ENCODE measurements at regions not wholly inside any gene's neighbourhood (a gene's known extent, or its start where the extent isn't known, plus 50 kb on each side); places are given as distances from the start of the nearest gene placed in this dataset.

GRCh38 chr4:171130256-171130801, 682.9 kb upstream of the GALNTL6 start:
- DNase-seq, result no peak

- DNase-seq, result no peak
Measured at GRCh38 chr4:171118091-171118490, 695.1 kb upstream of the GALNTL6 start.

GRCh38 chr4:171117457-171117856, 695.7 kb upstream of the GALNTL6 start:
- DNase-seq, result no peak

- DNase-seq, result no peak
Measured at GRCh38 chr4:171101845-171102244, 711.4 kb upstream of the GALNTL6 start.

- no peak for DNase-seq
Measured at GRCh38 chr4:171087089-171087488, 726.1 kb upstream of the GALNTL6 start.

GRCh38 chr4:171067422-171067821, 745.8 kb upstream of the GALNTL6 start:
- DNase-seq, result no peak

GRCh38 chr4:171049380-171049779, 763.8 kb upstream of the GALNTL6 start:
- no peak for DNase-seq

- DNase-seq, result no peak
Measured at GRCh38 chr4:171042989-171043524, 770.1 kb upstream of the GALNTL6 start.

- no peak for DNase-seq
Measured at GRCh38 chr4:171035909-171036308, 777.3 kb upstream of the GALNTL6 start.

- no peak for DNase-seq
Measured at GRCh38 chr4:171031338-171031737, 781.9 kb upstream of the GALNTL6 start.

GRCh38 chr4:171025776-171026175, 787.4 kb upstream of the GALNTL6 start:
- DNase-seq, result no peak

- no peak for DNase-seq
Measured at GRCh38 chr4:171025343-171025742, 787.9 kb upstream of the GALNTL6 start.

- no peak for DNase-seq
Measured at GRCh38 chr4:171024720-171025303, 788.4 kb upstream of the GALNTL6 start.

- DNase-seq, result no peak
Measured at GRCh38 chr4:171022824-171023230, 790.4 kb upstream of the GALNTL6 start.

GRCh38 chr4:171017593-171017992, 795.6 kb upstream of the GALNTL6 start:
- no peak for DNase-seq

GRCh38 chr4:171016145-171016544, 797.1 kb upstream of the GALNTL6 start:
- no peak for DNase-seq

- no peak for DNase-seq
Measured at GRCh38 chr4:171015441-171015840, 797.8 kb upstream of the GALNTL6 start.

- DNase-seq, result no peak
Measured at GRCh38 chr4:171007618-171008390, 805.4 kb upstream of the GALNTL6 start.

GRCh38 chr4:171002246-171002645, 811.0 kb upstream of the GALNTL6 start:
- DNase-seq, result no peak

GRCh38 chr4:170990989-170991589, 822.1 kb upstream of the GALNTL6 start:
- DNase-seq, result no peak

- no peak for DNase-seq
Measured at GRCh38 chr4:170988446-170988845, 824.8 kb upstream of the GALNTL6 start.

- DNase-seq, result no peak
Measured at GRCh38 chr4:170979736-170980135, 833.5 kb upstream of the GALNTL6 start.

GRCh38 chr4:170978990-170979389, 834.2 kb upstream of the GALNTL6 start:
- no peak for DNase-seq

- no peak for DNase-seq
Measured at GRCh38 chr4:170949084-170949483, 859.3 kb upstream of the AADAT start.
